HEK293 (cell line): ENCODE measurements at regions not wholly inside any gene's neighbourhood (a gene's known extent, or its start where the extent isn't known, plus 50 kb on each side); places are given as distances from the start of the nearest gene placed in this dataset.

Experiments used
- CTCF ChIA-PET: fragments of 350-600 bp; formaldehyde crosslinking; extraction: SDS; loops from one replicate; lab custom pipeline; 2021; ENCODE audit warnings: antibody characterized with exemption; lab: Yijun Ruan, JAX
- POLR2A ChIA-PET: fragments of 300-600 bp; formaldehyde crosslinking; extraction: SDS; loops from one replicate; lab custom pipeline; 2020; ENCODE audit warnings: antibody characterized with exemption, inconsistent platforms; lab: Yijun Ruan, JAX
- H3K27ac ChIP-seq: fragments of 200-500 bp; sonication (Bioruptor generic); 2 replicates; pipeline ENCODE4 v1.5.1; 2014; ENCODE audit warnings: low read depth, low read length, control low read depth, inconsistent platforms; ENCODE audit errors: extremely low read depth
- H3K36me3 ChIP-seq, 2 experiments: fragments of 200-500 bp in 1 of 2; sonication (Bioruptor generic) in 1 of 2; 1 replicate in 1 of 2; 2 replicates in 1 of 2; pipeline ENCODE4 v1.5.1; 2014 to 2017; ENCODE audit warnings: inconsistent platforms in 2 of 2, low read length in 2 of 2; ENCODE audit not compliant: control insufficient read depth in 2 of 2, insufficient read depth in 1 of 2
- H3K4me1 ChIP-seq: fragments of 200-500 bp; sonication (Bioruptor generic); 2 replicates; pipeline ENCODE4 v1.5.1; 2014; ENCODE audit warnings: mild to moderate bottlenecking, low read length, inconsistent platforms; ENCODE audit not compliant: control insufficient read depth, insufficient read depth
- H3K4me3 ChIP-seq: 2 replicates; pipeline ENCODE4 v1.5.1; 2011; ENCODE audit warnings: low read depth, mild to moderate bottlenecking, control low read depth, low read length, moderate library complexity
- H3K9me3 ChIP-seq: fragments of 200-500 bp; sonication (Bioruptor generic); 2 replicates; pipeline ENCODE4 v1.5.1; 2014; ENCODE audit warnings: low read depth, low read length, inconsistent platforms; ENCODE audit not compliant: control insufficient read depth, insufficient read depth
- BCL11B ChIP-seq: fragments of 450-650 bp; formaldehyde crosslinking; IDR thresholded peaks from 2 replicates; pipeline ENCODE4 v1.5.1; 2016; ENCODE audit warnings: low read depth, missing biosample characterization, missing genetic modification characterization
- GLI4 ChIP-seq: fragments of 450-650 bp; formaldehyde crosslinking; IDR thresholded peaks from 2 replicates; pipeline ENCODE4 v1.5.1; 2016; ENCODE audit warnings: missing biosample characterization, missing genetic modification characterization
- PATZ1 ChIP-seq: fragments of 450-650 bp; formaldehyde crosslinking; IDR thresholded peaks from 2 replicates; pipeline ENCODE4 v1.5.1; 2016; ENCODE audit warnings: missing biosample characterization, missing genetic modification characterization
- PRDM1 ChIP-seq: fragments of 450-650 bp; formaldehyde crosslinking; IDR thresholded peaks from 2 replicates; pipeline ENCODE4; 2016; ENCODE audit warnings: missing biosample characterization, missing genetic modification characterization
- PRDM2 ChIP-seq: fragments of 450-650 bp; formaldehyde crosslinking; IDR thresholded peaks from 2 replicates; pipeline ENCODE4 v1.5.1; 2016; ENCODE audit warnings: missing biosample characterization, missing genetic modification characterization, borderline replicate concordance
- REPIN1 ChIP-seq: fragments of 450-650 bp; formaldehyde crosslinking; IDR thresholded peaks from 2 replicates; pipeline ENCODE4 v1.5.1; 2017; ENCODE audit warnings: missing biosample characterization, missing genetic modification characterization, low read depth
- SETDB1 ChIP-seq: IDR thresholded peaks from one replicate; pipeline ENCODE4 v1.6.1; 2017; ENCODE audit warnings: mild to moderate bottlenecking, low read length, moderate library complexity, mixed read lengths; ENCODE audit not compliant: insufficient read length
- SP7 ChIP-seq: fragments of 450-650 bp; formaldehyde crosslinking; IDR thresholded peaks from 2 replicates; pipeline ENCODE4 v1.5.1; 2016; ENCODE audit warnings: missing biosample characterization, missing genetic modification characterization
- ZBTB26 ChIP-seq: fragments of 450-650 bp; formaldehyde crosslinking; optimal IDR thresholded peaks from 2 replicates; pipeline ENCODE3; 2016; ENCODE audit warnings: missing biosample characterization, mild to moderate bottlenecking, missing genetic modification characterization
- ZFP3 ChIP-seq: fragments of 450-650 bp; formaldehyde crosslinking; IDR thresholded peaks from 2 replicates; pipeline ENCODE4 v1.5.1; 2016; ENCODE audit warnings: low read depth, missing biosample characterization, missing genetic modification characterization
- ZFP37 ChIP-seq: fragments of 450-650 bp; formaldehyde crosslinking; IDR thresholded peaks from 2 replicates; pipeline ENCODE4 v1.5.1; 2016; ENCODE audit warnings: missing biosample characterization, missing genetic modification characterization
- ZNF155 ChIP-seq: fragments of 450-650 bp; formaldehyde crosslinking; IDR thresholded peaks from 2 replicates; pipeline ENCODE4 v1.5.1; 2016; ENCODE audit warnings: missing biosample characterization, missing genetic modification characterization
- ZNF169 ChIP-seq: fragments of 450-650 bp; formaldehyde crosslinking; IDR thresholded peaks from 2 replicates; pipeline ENCODE4 v1.5.1; 2016; ENCODE audit warnings: missing biosample characterization, missing genetic modification characterization
- ZNF184 ChIP-seq: fragments of 450-650 bp; IDR thresholded peaks from 2 replicates; pipeline ENCODE4 v1.5.1; 2018; ENCODE audit warnings: missing biosample characterization, mild to moderate bottlenecking, missing genetic modification characterization
- ZNF514 ChIP-seq: fragments of 450-650 bp; formaldehyde crosslinking; IDR thresholded peaks from 2 replicates; pipeline ENCODE4 v1.5.1; 2016; ENCODE audit warnings: missing biosample characterization, missing genetic modification characterization
- ZNF560 ChIP-seq: fragments of 450-650 bp; formaldehyde crosslinking; IDR thresholded peaks from 2 replicates; pipeline ENCODE4 v1.5.1; 2017; ENCODE audit warnings: missing biosample characterization, missing genetic modification characterization, borderline replicate concordance
- ZNF624 ChIP-seq: fragments of 450-650 bp; formaldehyde crosslinking; IDR thresholded peaks from 2 replicates; pipeline ENCODE4 v1.5.1; 2017; ENCODE audit warnings: missing biosample characterization, missing genetic modification characterization
- ZNF670 ChIP-seq: fragments of 450-650 bp; formaldehyde crosslinking; IDR thresholded peaks from 2 replicates; pipeline ENCODE4 v1.5.1; 2016; ENCODE audit warnings: missing biosample characterization, missing genetic modification characterization, low read depth
- ZNF843 ChIP-seq: fragments of 450-650 bp; formaldehyde crosslinking; IDR thresholded peaks from 2 replicates; pipeline ENCODE4 v1.5.1; 2016; ENCODE audit warnings: missing biosample characterization, missing genetic modification characterization
- ZSCAN5A ChIP-seq: fragments of 450-650 bp; formaldehyde crosslinking; IDR thresholded peaks from 2 replicates; pipeline ENCODE4 v1.5.1; 2016; ENCODE audit warnings: missing biosample characterization, missing genetic modification characterization

- CTCF ChIA-PET, result no interaction called here
- no peak overlapping the region for H3K4me3 ChIP-seq
- no peaks in the 10 kb centered on the region for H3K4me1 ChIP-seq
- no peak overlapping the region for H3K27ac ChIP-seq
- TF ChIP-seq ZNF155 (tag by site-specific recombination), result no peak
- no peak for TF ChIP-seq SETDB1
- TF ChIP-seq ZSCAN5A, result no peak
- TF ChIP-seq ZNF843 (tag by site-specific recombination), result no peak
- TF ChIP-seq ZBTB26 (tag by site-specific recombination), result no peak
- no peak for TF ChIP-seq REPIN1 (tag by site-specific recombination)
- TF ChIP-seq ZFP3, result no peak
- no peak for TF ChIP-seq ZNF560 (tag by site-specific recombination)
- TF ChIP-seq BCL11B (tag by site-specific recombination), result no peak
- TF ChIP-seq PRDM1, result no peak
- TF ChIP-seq ZNF169 (tag by site-specific recombination), result no peak
- TF ChIP-seq ZNF624, result no peak
- TF ChIP-seq GLI4 (tag by site-specific recombination), result no peak
- H3K9me3 ChIP-seq, result no peaks in the 10 kb centered on the region
- POLR2A ChIA-PET, result no interaction called here
- no peaks in the 10 kb centered on the region for H3K36me3 ChIP-seq
Measured at GRCh38 chr11:87840786-87841185, 334.5 kb downstream of the RAB38 start.

- Histone ChIP-seq H3K4me3 (no peak overlapping the region), H3K4me1 (no peaks in the 10 kb centered on the region), H3K27ac (no peak overlapping the region), H3K9me3 (no peaks in the 10 kb centered on the region), H3K36me3 (no peaks in the 10 kb centered on the region)
- TF ChIP-seq ZNF184 (tag by site-specific recombination) (no peak), ZFP37 (no peak), SP7 (tag by site-specific recombination) (no peak), ZNF514 (no peak), ZNF670 (tag by site-specific recombination) (no peak), PATZ1 (tag by site-specific recombination) (no peak), PRDM2 (tag by site-specific recombination) (no peak)
- ChIA-PET CTCF (no interaction called here), POLR2A (no interaction called here)
Measured at GRCh38 chr11:87832211-87832610, 343.0 kb downstream of the RAB38 start.
